IMR-90 (cell line): ENCODE measurements at regions not wholly inside any gene's neighbourhood (a gene's known extent, or its start where the extent isn't known, plus 50 kb on each side); places are given as distances from the start of the nearest gene placed in this dataset.

Experiments used
- ATAC-seq: fragments of 200-7000 bp; cut with Tn5 transposase; 2 replicates; pipeline ENCODE4 v1.9.1; 2020; ENCODE audit warnings: low read depth, mild to moderate bottlenecking, moderate library complexity
- BruUV-seq: library from RNA; stranded (reverse); fragments of 400-500 nt; replicated peaks from 2 replicates; lab custom pipeline; 2021; lab: Mats Ljungman, UMichigan
- CTCF ChIA-PET: fragments of 300-600 bp; formaldehyde crosslinking; extraction: SDS; loops from one replicate; lab custom pipeline; 2021; ENCODE audit warnings: antibody characterized with exemption; lab: Yijun Ruan, JAX
- POLR2A ChIA-PET: fragments of 300-600 bp; sonication (Branson Sonifier 250); formaldehyde crosslinking; loops from one replicate; lab custom pipeline; 2022; ENCODE audit warnings: antibody characterized with exemption; ENCODE audit not compliant: unreplicated experiment; lab: Charles Lee
- DNase-seq: peaks from one replicate; pipeline ENCODE4 v3.0.0; 2013
- H2AFZ ChIP-seq: replicated peaks from 2 replicates; pipeline ENCODE3; 2013; ENCODE audit warnings: low read length, mild to moderate bottlenecking; ENCODE audit not compliant: poor library complexity
- H2AK5ac ChIP-seq: 2 replicates; pipeline ENCODE4 v1.6.1; 2013; ENCODE audit warnings: low read depth, low read length, inconsistent platforms
- H2AK9ac ChIP-seq: replicated peaks from 2 replicates; pipeline ENCODE3; 2013; ENCODE audit warnings: mild to moderate bottlenecking, low read depth, low read length, moderate library complexity; ENCODE audit not compliant: poor library complexity
- H2BK120ac ChIP-seq: 2 replicates; pipeline ENCODE4 v1.6.1; 2013; ENCODE audit warnings: low read depth, low read length, inconsistent platforms
- H2BK15ac ChIP-seq: 3 replicates; pipeline ENCODE4 v1.6.1; 2013; ENCODE audit warnings: low read depth, low read length, inconsistent platforms
- H2BK20ac ChIP-seq: 2 replicates; pipeline ENCODE4 v1.6.1; 2013; ENCODE audit warnings: low read depth, mild to moderate bottlenecking, inconsistent platforms, low read length, moderate library complexity
- H2BK5ac ChIP-seq: 2 replicates; pipeline ENCODE4 v1.6.1; 2013; ENCODE audit warnings: mild to moderate bottlenecking, low read depth, low read length, inconsistent platforms; ENCODE audit not compliant: poor library complexity, severe bottlenecking
- H3K14ac ChIP-seq: replicated peaks from 2 replicates; pipeline ENCODE4 v1.6.1; 2013; ENCODE audit warnings: low read depth, low read length, inconsistent platforms
- H3K18ac ChIP-seq: 2 replicates; pipeline ENCODE4 v1.6.1; 2013; ENCODE audit warnings: low read depth, low read length, control low read depth
- H3K23ac ChIP-seq: 2 replicates; pipeline ENCODE4 v1.6.1; 2013; ENCODE audit warnings: low read depth, low read length, inconsistent platforms
- H3K27ac ChIP-seq: 2 replicates; pipeline ENCODE4 v1.5.1; 2013; ENCODE audit warnings: mild to moderate bottlenecking, control low read depth, low read length; ENCODE audit not compliant: insufficient read depth
- H3K27me3 ChIP-seq: 2 replicates; pipeline ENCODE4 v1.6.1; 2013; ENCODE audit warnings: low read length; ENCODE audit not compliant: control insufficient read depth, insufficient read depth
- H3K36me3 ChIP-seq: 2 replicates; pipeline ENCODE4 v1.6.1; 2013; ENCODE audit warnings: low read length, mixed read lengths; ENCODE audit not compliant: control insufficient read depth, insufficient read depth
- H3K4ac ChIP-seq: 2 replicates; pipeline ENCODE4 v1.6.1; 2013; ENCODE audit warnings: low read depth, low read length, inconsistent platforms
- H3K4me1 ChIP-seq: 2 replicates; pipeline ENCODE4 v1.6.1; 2013; ENCODE audit warnings: low read length, mixed read lengths; ENCODE audit not compliant: control insufficient read depth, insufficient read depth
- H3K4me2 ChIP-seq: 2 replicates; pipeline ENCODE4 v1.6.1; 2013; ENCODE audit warnings: low read depth, mild to moderate bottlenecking, control low read depth, low read length, moderate library complexity
- H3K4me3 ChIP-seq: 2 replicates; pipeline ENCODE4 v1.5.1; 2013; ENCODE audit warnings: low read depth, mild to moderate bottlenecking, control low read depth, low read length, moderate library complexity; ENCODE audit not compliant: insufficient read depth
- H3K56ac ChIP-seq: 2 replicates; pipeline ENCODE4 v1.6.1; 2013; ENCODE audit warnings: low read length, inconsistent platforms; ENCODE audit not compliant: insufficient read depth; ENCODE audit errors: extremely low read depth
- H3K79me1 ChIP-seq, 2 experiments: 2 replicates each; pipeline ENCODE4 v1.6.1; 2013; ENCODE audit warnings: low read length in 2 of 2, inconsistent platforms in 1 of 2, low read depth in 1 of 2
- H3K9ac ChIP-seq: 2 replicates; pipeline ENCODE4 v1.6.1; 2013; ENCODE audit warnings: low read depth, low read length, control low read depth
- H3K9me1 ChIP-seq: 2 replicates; pipeline ENCODE4 v1.6.1; 2013; ENCODE audit warnings: low read length, inconsistent platforms; ENCODE audit not compliant: insufficient read depth
- H3K9me3 ChIP-seq: 2 replicates; pipeline ENCODE4 v1.6.1; 2013; ENCODE audit warnings: low read length; ENCODE audit not compliant: control insufficient read depth, insufficient read depth
- H4K20me1 ChIP-seq: 2 replicates; pipeline ENCODE4 v1.6.1; 2013; ENCODE audit warnings: low read length, inconsistent platforms; ENCODE audit not compliant: insufficient read depth
- H4K5ac ChIP-seq: 2 replicates; pipeline ENCODE4 v1.6.1; 2013; ENCODE audit warnings: mild to moderate bottlenecking, low read depth, low read length, control low read depth
- H4K8ac ChIP-seq, 2 experiments: 2 replicates each; pipeline ENCODE4 v1.6.1; 2013; ENCODE audit warnings: low read depth in 2 of 2, low read length in 2 of 2, control low read depth in 1 of 2, inconsistent platforms in 1 of 2
- H4K91ac ChIP-seq: 2 replicates; pipeline ENCODE4 v1.6.1; 2013; ENCODE audit warnings: low read depth, low read length, inconsistent platforms; ENCODE audit not compliant: insufficient read depth
- BHLHE40 ChIP-seq: fragments of 150-350 bp; IDR thresholded peaks from 2 replicates; pipeline ENCODE4 v1.6.1; 2016; ENCODE audit warnings: mild to moderate bottlenecking, low read depth, low read length
- CEBPB ChIP-seq: IDR thresholded peaks from 2 replicates; pipeline ENCODE4 v1.6.1; 2012; ENCODE audit warnings: low read depth, low read length, improper control_type of control experiment
- CHD1 ChIP-seq: IDR thresholded peaks from 2 replicates; pipeline ENCODE4 v1.6.1; 2012; ENCODE audit warnings: low read depth, low read length, improper control_type of control experiment
- CTCF ChIP-seq: conservative IDR thresholded peaks from 2 replicates; pipeline ENCODE4 v1.5.1; 2012; ENCODE audit warnings: mild to moderate bottlenecking, low read depth, low read length, improper control_type of control experiment
- ELK1 ChIP-seq: fragments of 150-350 bp; IDR thresholded peaks from 2 replicates; pipeline ENCODE4 v1.6.1; 2016; ENCODE audit warnings: low read depth, mild to moderate bottlenecking, low read length, moderate library complexity, borderline replicate concordance
- FOS ChIP-seq: fragments of 150-350 bp; IDR thresholded peaks from 2 replicates; pipeline ENCODE4 v1.6.1; 2016; ENCODE audit warnings: low read depth, low read length
- MAFK ChIP-seq: IDR thresholded peaks from 2 replicates; pipeline ENCODE4 v1.6.1; 2012; ENCODE audit warnings: low read depth, low read length, improper control_type of control experiment
- MAZ ChIP-seq: IDR thresholded peaks from 2 replicates; pipeline ENCODE4 v1.6.1; 2012; ENCODE audit warnings: low read depth, mild to moderate bottlenecking, low read length, improper control_type of control experiment, moderate library complexity, borderline replicate concordance
- MXI1 ChIP-seq: IDR thresholded peaks from 2 replicates; pipeline ENCODE4 v1.6.1; 2012; ENCODE audit warnings: low read depth, mild to moderate bottlenecking, low read length, moderate library complexity, borderline replicate concordance
- NFE2L2 ChIP-seq: fragments of 150-350 bp; IDR thresholded peaks from 2 replicates; pipeline ENCODE4 v1.6.1; 2016; ENCODE audit warnings: low read depth, mild to moderate bottlenecking, low read length
- POLR2A ChIP-seq: IDR thresholded peaks from 2 replicates; pipeline ENCODE4 v1.6.1; 2012; ENCODE audit warnings: mild to moderate bottlenecking, low read depth, low read length
- RAD21 ChIP-seq: IDR thresholded peaks from 2 replicates; pipeline ENCODE4 v1.6.1; 2012; ENCODE audit warnings: low read length, improper control_type of control experiment
- RCOR1 ChIP-seq: IDR thresholded peaks from 2 replicates; pipeline ENCODE4 v1.6.1; 2012; ENCODE audit warnings: mild to moderate bottlenecking, low read length, improper control_type of control experiment; ENCODE audit not compliant: insufficient replicate concordance
- RFX5 ChIP-seq: IDR thresholded peaks from 2 replicates; pipeline ENCODE4 v1.8.0; 2012; ENCODE audit warnings: low read depth, mild to moderate bottlenecking, low read length, moderate library complexity
- SMC3 ChIP-seq: fragments of 150-350 bp; IDR thresholded peaks from 2 replicates; pipeline ENCODE4 v1.6.1; 2016; ENCODE audit warnings: low read depth, mild to moderate bottlenecking, antibody characterized with exemption, low read length, moderate library complexity
- USF2 ChIP-seq: fragments of 150-350 bp; IDR thresholded peaks from 2 replicates; pipeline ENCODE4 v1.6.1; 2017; ENCODE audit warnings: mild to moderate bottlenecking, antibody characterized with exemption, low read length, low read depth
- WGBS, 2 experiments: methylation state at CpG; one replicate each; pipeline versions ENCODE4 v1.1.5 to v1.1.7; 2013; ENCODE audit warnings: missing lambda C conversion rate in 2 of 2; ENCODE audit not compliant: insufficient read length in 1 of 2; ENCODE audit errors: extremely low coverage in 2 of 2; 5-methylcytosine and 5-hydroxymethylcytosine counted together
- dilution Hi-C: fragments of 300-500 bp; cut with HindIII; formaldehyde crosslinking; loops from one replicate; pipeline ENCODE4 v1.14.3; 2018; ENCODE audit warnings: low sequenced_read_pairs; ENCODE audit not compliant: unreplicated experiment
- in situ Hi-C: fragments of 300-500 bp; cut with MboI; formaldehyde crosslinking; loops from 3 replicates; pipeline ENCODE4 v1.14.3; 2019; ENCODE audit warnings: low sequenced_read_pairs, inconsistent platforms, mixed read lengths
- intact Hi-C: fragments of 100-400 bp; cut with micrococcal nuclease; formaldehyde crosslinking; loops from 2 replicates; pipeline ENCODE4 v1.10.0; 2022

GRCh38 chr5:2622866-2623265, 128.6 kb downstream of the IRX2 start:
- ATAC-seq: no peak

More at GRCh38 chr5:2622866-2623265, 128.6 kb downstream of the IRX2 start:
- Histone ChIP-seq H3K4ac (no peak overlapping the region), H3K4me3 (no peak overlapping the region), H3K27me3 (no peaks in the 10 kb centered on the region), H3K79me1 (no peaks in the 10 kb centered on the region), H4K91ac (no peak overlapping the region), H3K4me1 (no peaks in the 10 kb centered on the region), H2BK5ac (no peak overlapping the region), H3K27ac (no peak overlapping the region), H4K5ac (no peak overlapping the region), H3K9me3 (peaks cover 42% of the 10 kb centered on the region), H2BK20ac (no peak overlapping the region), H3K9ac (no peak overlapping the region), H3K56ac (no peak overlapping the region), H3K9me1 (no peaks in the 10 kb centered on the region), H4K8ac (no peak overlapping the region), H2AK9ac (no peak overlapping the region), H2BK15ac (no peak overlapping the region), H3K23ac (no peak overlapping the region), H3K18ac (no peak overlapping the region), H2BK120ac (no peak overlapping the region), H3K14ac (no peak overlapping the region), H2AK5ac (no peak overlapping the region), H4K20me1 (no peaks in the 10 kb centered on the region), H2AFZ (no peak overlapping the region), H3K36me3 (no peaks in the 10 kb centered on the region), H3K4me2 (no peak overlapping the region)
- CTCF ChIA-PET: no interaction called here
- WGBS, 2 experiments: no CpG with 5 or more reads among the region's 5 CpGs
- no peak for DNase-seq
- BruUV-seq: no TSS peak
- TF ChIP-seq SMC3: no peak
- TF ChIP-seq POLR2A: no peak
- no peak for TF ChIP-seq MAZ
- no peak for TF ChIP-seq CEBPB
- TF ChIP-seq RFX5: no peak
- no peak for TF ChIP-seq FOS
- TF ChIP-seq RCOR1: no peak
- TF ChIP-seq CHD1: no peak
- no peak for TF ChIP-seq CTCF
- TF ChIP-seq NFE2L2: no peak
- no peak for TF ChIP-seq RAD21
- no peak for TF ChIP-seq MXI1
- TF ChIP-seq USF2: no peak
- no peak for TF ChIP-seq MAFK
- TF ChIP-seq BHLHE40: no peak
- no peak for TF ChIP-seq ELK1
- POLR2A ChIA-PET: no interaction called here
- dilution Hi-C loops (no loop called here), intact Hi-C loops (no loop called here), in situ Hi-C loops (no loop called here)
